H9 (cell line): ENCODE measurements at regions not wholly inside any gene's neighbourhood (a gene's known extent, or its start where the extent isn't known, plus 50 kb on each side); places are given as distances from the start of the nearest gene placed in this dataset.

Experiments
- DNase-seq: peaks from one replicate; pipeline ENCODE4 v3.0.0-alpha.2; 2017
- H2AFZ ChIP-seq: one replicate; pipeline ENCODE4 v1.6.1; 2013; ENCODE audit warnings: mild to moderate bottlenecking, low read length, control low read depth, moderate library complexity
- H2AK5ac ChIP-seq: 2 replicates; pipeline ENCODE4 v1.6.1; 2013; ENCODE audit warnings: low read length, control low read depth, mixed read lengths; ENCODE audit not compliant: insufficient read length
- H2BK120ac ChIP-seq: one replicate; pipeline ENCODE4 v1.6.1; 2013; ENCODE audit warnings: low read depth, mild to moderate bottlenecking, low read length, control low read depth, inconsistent platforms; ENCODE audit not compliant: poor library complexity, severe bottlenecking
- H2BK12ac ChIP-seq: 2 replicates; pipeline ENCODE4 v1.6.1; 2013; ENCODE audit warnings: low read length, control low read depth, mixed read lengths, low read depth; ENCODE audit not compliant: insufficient read length
- H2BK15ac ChIP-seq: 2 replicates; pipeline ENCODE4 v1.6.1; 2013; ENCODE audit warnings: low read depth, low read length, control low read depth
- H2BK20ac ChIP-seq: one replicate; pipeline ENCODE4 v1.6.1; 2013; ENCODE audit warnings: low read depth, mild to moderate bottlenecking, low read length, control low read depth, inconsistent platforms; ENCODE audit not compliant: poor library complexity, severe bottlenecking
- H2BK5ac ChIP-seq: 2 replicates; pipeline ENCODE4 v1.6.1; 2013; ENCODE audit warnings: low read length, control low read depth, mixed read lengths; ENCODE audit not compliant: insufficient read length
- H3K14ac ChIP-seq: 2 replicates; pipeline ENCODE4 v1.6.1; 2013; ENCODE audit warnings: low read length, control low read depth; ENCODE audit not compliant: insufficient read depth
- H3K18ac ChIP-seq: 2 replicates; pipeline ENCODE4 v1.6.1; 2013; ENCODE audit warnings: low read depth, mild to moderate bottlenecking, mixed read lengths, low read length, control low read depth; ENCODE audit not compliant: insufficient read length
- H3K23ac ChIP-seq: 2 replicates; pipeline ENCODE4 v1.6.1; 2013; ENCODE audit warnings: low read length, control low read depth, mixed read lengths, low read depth; ENCODE audit not compliant: insufficient read length
- H3K23me2 ChIP-seq: 2 replicates; pipeline ENCODE4 v1.6.1; 2013; ENCODE audit warnings: low read depth, mild to moderate bottlenecking, mixed read lengths, low read length, control low read depth; ENCODE audit not compliant: insufficient read length, poor library complexity, severe bottlenecking
- H3K27ac ChIP-seq: 2 replicates; pipeline ENCODE4 v1.5.1; 2013; ENCODE audit warnings: low read length, control low read depth, mixed read lengths, low read depth; ENCODE audit not compliant: insufficient read length
- H3K27me3 ChIP-seq: 2 replicates; pipeline ENCODE4 v1.6.1; 2013; ENCODE audit warnings: low read length, control low read depth, inconsistent platforms; ENCODE audit not compliant: insufficient read depth
- H3K4ac ChIP-seq: 2 replicates; pipeline ENCODE4 v1.6.1; 2013; ENCODE audit warnings: low read depth, mild to moderate bottlenecking, control low read depth, inconsistent platforms, low read length, moderate library complexity
- H3K4me1 ChIP-seq: 2 replicates; pipeline ENCODE4 v1.6.1; 2013; ENCODE audit warnings: low read length, control low read depth, inconsistent platforms; ENCODE audit not compliant: insufficient read depth
- H3K4me2 ChIP-seq: 2 replicates; pipeline ENCODE4 v1.6.1; 2013; ENCODE audit warnings: low read length, control low read depth, mixed read lengths; ENCODE audit not compliant: insufficient read length, insufficient read depth
- H3K56ac ChIP-seq: 2 replicates; pipeline ENCODE4 v1.6.1; 2013; ENCODE audit warnings: low read depth, mild to moderate bottlenecking, mixed read lengths, low read length, control low read depth; ENCODE audit not compliant: insufficient read length
- H3K79me1 ChIP-seq: 2 replicates; pipeline ENCODE4 v1.6.1; 2013; ENCODE audit warnings: low read depth, mild to moderate bottlenecking, moderate library complexity, low read length, control low read depth, inconsistent platforms; ENCODE audit not compliant: insufficient read depth, poor library complexity, severe bottlenecking
- H3K79me2 ChIP-seq: 2 replicates; pipeline ENCODE4 v1.6.1; 2013; ENCODE audit warnings: low read length, control low read depth, inconsistent platforms; ENCODE audit not compliant: insufficient read depth
- H3K9ac ChIP-seq: 2 replicates; pipeline ENCODE4 v1.6.1; 2013; ENCODE audit warnings: low read length, control low read depth, mixed read lengths; ENCODE audit not compliant: insufficient read length; ENCODE audit errors: extremely low read depth
- H3K9me3 ChIP-seq: one replicate; pipeline ENCODE4 v1.6.1; 2013; ENCODE audit warnings: low read depth, low read length, inconsistent platforms; ENCODE audit not compliant: control insufficient read depth
- H3T11ph ChIP-seq: one replicate; pipeline ENCODE4 v1.6.1; 2013; ENCODE audit warnings: mild to moderate bottlenecking, low read length, control low read depth, inconsistent platforms
- H4K20me1 ChIP-seq: one replicate; pipeline ENCODE4 v1.6.1; 2013; ENCODE audit not compliant: control insufficient read depth, insufficient read length, insufficient read depth
- H4K5ac ChIP-seq: 2 replicates; pipeline ENCODE4 v1.6.1; 2013; ENCODE audit warnings: low read depth, mild to moderate bottlenecking, mixed read lengths, low read length, control low read depth; ENCODE audit not compliant: insufficient read length
- H4K8ac ChIP-seq: replicated peaks from 2 replicates; pipeline ENCODE4 v1.6.1; 2013; ENCODE audit warnings: low read length, control low read depth, mixed read lengths, low read depth; ENCODE audit not compliant: insufficient read length
- H4K91ac ChIP-seq: 2 replicates; pipeline ENCODE4 v1.6.1; 2013; ENCODE audit warnings: low read depth, mild to moderate bottlenecking, moderate library complexity, mixed read lengths, low read length, control low read depth; ENCODE audit not compliant: insufficient read length
- H3K27ac Mint-ChIP-seq, 3 experiments: 2 replicates in 2 of 3; 3 replicates in 1 of 3; pipeline ENCODE4 v1.8.0; 2020 to 2021; ENCODE audit warnings: mixed read lengths in 3 of 3, mild to moderate bottlenecking in 1 of 3, moderate library complexity in 1 of 3
- H3K27me3 Mint-ChIP-seq: 2 replicates; pipeline ENCODE4 v1.8.0; 2021; ENCODE audit warnings: low read depth, mild to moderate bottlenecking, moderate library complexity, mixed read lengths
- H3K36me3 Mint-ChIP-seq, 3 experiments: 2 replicates in 2 of 3; 3 replicates in 1 of 3; pipeline ENCODE4 v1.8.0; 2020 to 2021; ENCODE audit warnings: low read depth in 3 of 3, mixed read lengths in 3 of 3; ENCODE audit not compliant: insufficient read depth in 1 of 3
- H3K4me1 Mint-ChIP-seq, 2 experiments: 2 replicates each; pipeline ENCODE4 v1.8.0; 2020; ENCODE audit warnings: mixed read lengths in 2 of 2
- H3K4me3 Mint-ChIP-seq, 2 experiments: 2 replicates in 1 of 2; 3 replicates in 1 of 2; pipeline ENCODE4 v1.8.0; 2020 to 2021; ENCODE audit warnings: mild to moderate bottlenecking in 2 of 2, mixed read lengths in 2 of 2, moderate library complexity in 1 of 2
- H3K9me3 Mint-ChIP-seq, 2 experiments: 2 replicates in 1 of 2; 3 replicates in 1 of 2; pipeline ENCODE4 v1.8.0; 2020; ENCODE audit warnings: mild to moderate bottlenecking in 2 of 2, mixed read lengths in 2 of 2, moderate library complexity in 1 of 2
- WGBS: extraction: QIAGEN DNeasy Blood & Tissue Kit; methylation state at CpG from one replicate; pipeline ENCODE4 v1.1.7; 2013; ENCODE audit warnings: missing lambda C conversion rate, low lambda C conversion rate, mixed read lengths; ENCODE audit not compliant: insufficient read length; ENCODE audit errors: extremely low coverage; 5-methylcytosine and 5-hydroxymethylcytosine counted together
- TF ChIP-seq, protein P1 (sequence below): fragments of 200-600 bp; sonication (generic); conservative IDR thresholded peaks from 3 replicates; pipeline ENCODE4 v1.8.0; 2021; ENCODE audit warnings: antibody characterized with exemption, mild to moderate bottlenecking

DNA sequence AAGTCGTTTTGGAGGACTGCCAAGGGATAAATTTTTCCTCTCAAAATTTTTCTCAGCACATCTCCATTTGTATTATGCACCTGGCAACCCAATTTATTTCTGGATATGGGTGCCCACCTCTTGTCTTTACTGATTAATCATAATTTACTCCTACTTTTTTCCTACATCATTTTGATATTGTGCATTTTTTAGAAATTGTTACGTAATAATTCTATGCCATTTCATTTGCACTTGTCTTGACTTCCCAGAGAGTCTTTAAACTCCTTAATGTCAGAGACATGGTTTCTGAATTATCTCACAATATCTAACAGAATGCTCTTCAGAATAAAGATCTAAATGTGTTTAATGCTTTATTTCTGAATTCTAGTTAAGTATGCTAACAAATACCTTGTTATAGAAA is 113.1 kb downstream of the TMTC3 start:
- Histone ChIP-seq H2BK5ac (no peak overlapping the region), H3K79me1 (no peaks in the 10 kb centered on the region), H2AFZ (no peak overlapping the region), H3K27ac (no peak overlapping the region), H2BK12ac (no peak overlapping the region), H2BK120ac (no peak overlapping the region), H2BK15ac (no peak overlapping the region), H4K5ac (no peak overlapping the region), H4K8ac (no peak overlapping the region), H3K9ac (no peak overlapping the region), H3K14ac (no peak overlapping the region), H3K9me3 (no peaks in the 10 kb centered on the region), H3K27me3 (no peaks in the 10 kb centered on the region), H3K56ac (no peak overlapping the region), H3K23ac (no peak overlapping the region), H3K18ac (no peak overlapping the region), H3K4me2 (no peak overlapping the region), H3K4me1 (no peaks in the 10 kb centered on the region), H3K23me2 (no peaks in the 10 kb centered on the region), H2BK20ac (no peak overlapping the region), H4K91ac (no peak overlapping the region), H3K79me2 (no peaks in the 10 kb centered on the region), H3K4ac (no peak overlapping the region), H3T11ph (no peak overlapping the region), H2AK5ac (no peak overlapping the region), H4K20me1 (no peaks in the 10 kb centered on the region)
- H3K9me3 Mint-ChIP-seq: no peaks in the 10 kb centered on the region
- no peaks in the 10 kb centered on the region for H3K36me3 Mint-ChIP-seq
- WGBS: no CpG with 5 or more reads among the region's 2 CpGs
- TF ChIP-seq, protein P1, sequence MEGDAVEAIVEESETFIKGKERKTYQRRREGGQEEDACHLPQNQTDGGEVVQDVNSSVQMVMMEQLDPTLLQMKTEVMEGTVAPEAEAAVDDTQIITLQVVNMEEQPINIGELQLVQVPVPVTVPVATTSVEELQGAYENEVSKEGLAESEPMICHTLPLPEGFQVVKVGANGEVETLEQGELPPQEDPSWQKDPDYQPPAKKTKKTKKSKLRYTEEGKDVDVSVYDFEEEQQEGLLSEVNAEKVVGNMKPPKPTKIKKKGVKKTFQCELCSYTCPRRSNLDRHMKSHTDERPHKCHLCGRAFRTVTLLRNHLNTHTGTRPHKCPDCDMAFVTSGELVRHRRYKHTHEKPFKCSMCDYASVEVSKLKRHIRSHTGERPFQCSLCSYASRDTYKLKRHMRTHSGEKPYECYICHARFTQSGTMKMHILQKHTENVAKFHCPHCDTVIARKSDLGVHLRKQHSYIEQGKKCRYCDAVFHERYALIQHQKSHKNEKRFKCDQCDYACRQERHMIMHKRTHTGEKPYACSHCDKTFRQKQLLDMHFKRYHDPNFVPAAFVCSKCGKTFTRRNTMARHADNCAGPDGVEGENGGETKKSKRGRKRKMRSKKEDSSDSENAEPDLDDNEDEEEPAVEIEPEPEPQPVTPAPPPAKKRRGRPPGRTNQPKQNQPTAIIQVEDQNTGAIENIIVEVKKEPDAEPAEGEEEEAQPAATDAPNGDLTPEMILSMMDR: no peak
- H3K27ac Mint-ChIP-seq: no peak overlapping the region
- no peak overlapping the region for H3K4me3 Mint-ChIP-seq
- no peak for DNase-seq
- H3K27me3 Mint-ChIP-seq: no peaks in the 10 kb centered on the region
- H3K4me1 Mint-ChIP-seq: no peaks in the 10 kb centered on the region
